ENCODE measurements at regions not wholly inside any gene's neighbourhood (a gene's known extent, or its start where the extent isn't known, plus 50 kb on each side); places are given as distances from the start of the nearest gene placed in this dataset.

- no peaks in the 10 kb centered on the region for H3K4me1 ChIP-seq
- intact Hi-C loops (cut with DNase I; ENCODE audit: low total_unique reads) (no loop called here), in situ Hi-C loops (cut with MboI; ENCODE audit: low sequenced_read_pairs in 4 of 4) (no loop called here)
- no peak overlapping the region for H3K4me3 ChIP-seq
- no peak for DNase-seq
- no peak for ATAC-seq
- H3K27ac ChIP-seq = no peak overlapping the region
- H3K36me3 ChIP-seq = no peaks in the 10 kb centered on the region
- H3K27me3 ChIP-seq = no peaks in the 10 kb centered on the region
- H3K9me3 ChIP-seq = no peaks in the 10 kb centered on the region
- TF ChIP-seq POLR2A (IDR thresholded peaks at IDR 0.05) (no peak), CTCF (IDR thresholded peaks at IDR 0.05 in 4 of 5, conservative IDR thresholded peaks at IDR 0.05 in 1 of 5) (no peak)
These were observed 476.5 kb downstream of the PDGFC start for GRCh38 chr4:156495091-156495490.

GRCh38 chr4:156493858-156494257 lies 477.7 kb downstream of the PDGFC start:
- TF ChIP-seq POLR2A (IDR thresholded peaks at IDR 0.05) (no peak), CTCF (IDR thresholded peaks at IDR 0.05 in 4 of 5, conservative IDR thresholded peaks at IDR 0.05 in 1 of 5) (no peak)
- in situ Hi-C loops (cut with MboI; ENCODE audit: low sequenced_read_pairs in 4 of 4) = no loop called here
- H3K27me3 ChIP-seq = no peaks in the 10 kb centered on the region
- no peak for DNase-seq
- H3K9me3 ChIP-seq = no peaks in the 10 kb centered on the region
- ATAC-seq = no peak
- no peaks in the 10 kb centered on the region for H3K4me1 ChIP-seq
- no peaks in the 10 kb centered on the region for H3K36me3 ChIP-seq
- H3K27ac ChIP-seq = no peak overlapping the region
- H3K4me3 ChIP-seq = no peak overlapping the region
- intact Hi-C loops (cut with DNase I; ENCODE audit: low total_unique reads) = no loop called here

- H3K36me3 ChIP-seq = no peaks in the 10 kb centered on the region
- ATAC-seq = no peak
- no peaks in the 10 kb centered on the region for H3K4me1 ChIP-seq
- H3K27ac ChIP-seq = no peak overlapping the region
- no peak for DNase-seq
- H3K9me3 ChIP-seq = no peaks in the 10 kb centered on the region
- in situ Hi-C loops (cut with MboI; ENCODE audit: low sequenced_read_pairs in 4 of 4) = no loop called here
- no peaks in the 10 kb centered on the region for H3K27me3 ChIP-seq
- no peak overlapping the region for H3K4me3 ChIP-seq
- TF ChIP-seq CTCF (IDR thresholded peaks at IDR 0.05 in 4 of 5, conservative IDR thresholded peaks at IDR 0.05 in 1 of 5) (no peak), POLR2A (IDR thresholded peaks at IDR 0.05) (no peak)
- intact Hi-C loops (cut with DNase I; ENCODE audit: low total_unique reads) = no loop called here
These were observed 484.5 kb downstream of the PDGFC start for GRCh38 chr4:156487107-156487506.

- Histone ChIP-seq H3K4me1 (no peaks in the 10 kb centered on the region), H3K4me3 (no peak overlapping the region), H3K9me3 (no peaks in the 10 kb centered on the region), H3K27me3 (no peaks in the 10 kb centered on the region), H3K36me3 (no peaks in the 10 kb centered on the region), H3K27ac (no peak overlapping the region)
- in situ Hi-C loops (cut with MboI; ENCODE audit: low sequenced_read_pairs in 4 of 4) = no loop called here
- TF ChIP-seq POLR2A (IDR thresholded peaks at IDR 0.05) (no peak), CTCF (IDR thresholded peaks at IDR 0.05 in 4 of 5, conservative IDR thresholded peaks at IDR 0.05 in 1 of 5) (no peak)
- intact Hi-C loops (cut with DNase I; ENCODE audit: low total_unique reads) = no loop called here
- ATAC-seq = no peak
- no peak for DNase-seq
These were observed 489.8 kb downstream of the PDGFC start for GRCh38 chr4:156481845-156482244.

GRCh38 chr4:156477636-156478035 lies 494.0 kb downstream of the PDGFC start:
- Histone ChIP-seq H3K36me3 (no peaks in the 10 kb centered on the region), H3K4me1 (no peaks in the 10 kb centered on the region), H3K27ac (no peak overlapping the region), H3K27me3 (no peaks in the 10 kb centered on the region), H3K4me3 (no peak overlapping the region), H3K9me3 (no peaks in the 10 kb centered on the region)
- in situ Hi-C loops (cut with MboI; ENCODE audit: low sequenced_read_pairs in 4 of 4) = loop anchor here (5.0 to 10.0 kb wide), 2 partner anchors 567 to 570 kb away; no protein-coding TSS in a partner anchor
- TF ChIP-seq CTCF (IDR thresholded peaks at IDR 0.05 in 4 of 5, conservative IDR thresholded peaks at IDR 0.05 in 1 of 5) = no peak
- no peak for TF ChIP-seq POLR2A (IDR thresholded peaks at IDR 0.05)
- ATAC-seq (no peak), DNase-seq (no peak)
- intact Hi-C loops (cut with DNase I; ENCODE audit: low total_unique reads) = loop anchor here (2.0 to 5.0 kb wide), 3 partner anchors 490 to 1500 kb away; no protein-coding TSS in a partner anchor

Data from gastrocnemius medialis (tissue), 4 donors.